ENCODE measurements at regions not wholly inside any gene's neighbourhood (a gene's known extent, or its start where the extent isn't known, plus 50 kb on each side); places are given as distances from the start of the nearest gene placed in this dataset.

DNA sequence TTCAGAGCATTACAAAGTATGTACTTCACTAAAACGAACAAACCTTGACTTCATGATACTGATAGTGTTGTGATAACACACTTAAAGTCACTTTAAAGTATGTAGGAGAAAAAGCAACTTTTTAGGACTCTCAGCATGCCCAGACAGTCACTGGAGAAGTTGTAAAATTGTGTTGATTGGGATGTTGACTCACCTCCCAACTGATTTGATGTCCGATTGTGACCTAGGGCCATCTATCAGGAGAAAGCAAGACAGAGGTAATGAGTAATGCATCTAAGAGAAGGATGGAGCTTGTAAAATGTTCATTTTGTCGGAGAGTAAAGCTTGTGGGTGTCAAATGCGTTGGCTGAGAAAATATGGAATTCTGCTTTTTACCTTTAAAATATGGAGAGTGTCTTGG, 135.4 kb upstream of the SEMA3D start:
- no peak for TF ChIP-seq ZNF274 (IDR thresholded peaks at IDR 0.05; ENCODE audit: borderline replicate concordance, extremely low read depth, low read length)
- TF ChIP-seq CREB1 (IDR thresholded peaks at IDR 0.05): no peak
- TF ChIP-seq CBX5 (IDR thresholded peaks at IDR 0.05; ENCODE audit: low read depth, low read length): no peak
- TF ChIP-seq EP300 (IDR thresholded peaks at IDR 0.05; ENCODE audit: borderline replicate concordance in 1 of 2, low read depth in 2 of 2, low read length in 2 of 2): no peak
- TF ChIP-seq RAD21 (IDR thresholded peaks at IDR 0.05 in 1 of 2, conservative IDR thresholded peaks at IDR 0.05 in 1 of 2; ENCODE audit: low read depth in 2 of 2, low read length in 2 of 2): no peak
- TF ChIP-seq, protein P1, sequence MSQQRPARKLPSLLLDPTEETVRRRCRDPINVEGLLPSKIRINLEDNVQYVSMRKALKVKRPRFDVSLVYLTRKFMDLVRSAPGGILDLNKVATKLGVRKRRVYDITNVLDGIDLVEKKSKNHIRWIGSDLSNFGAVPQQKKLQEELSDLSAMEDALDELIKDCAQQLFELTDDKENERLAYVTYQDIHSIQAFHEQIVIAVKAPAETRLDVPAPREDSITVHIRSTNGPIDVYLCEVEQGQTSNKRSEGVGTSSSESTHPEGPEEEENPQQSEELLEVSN (IDR thresholded peaks at IDR 0.05): no peak
- TF ChIP-seq YY1 (IDR thresholded peaks at IDR 0.05; ENCODE audit: low read depth, low read length): no peak
- TF ChIP-seq TAF7 (optimal IDR thresholded peaks at IDR 0.05; ENCODE audit: borderline replicate concordance, low read depth, low read length): no peak
- TF ChIP-seq POLR2A (IDR thresholded peaks at IDR 0.05; ENCODE audit: control extremely low read depth in 1 of 2, low read depth in 2 of 2, low read length in 2 of 2): no peak
- TF ChIP-seq CHD2 (IDR thresholded peaks at IDR 0.05; ENCODE audit: low read length): no peak
- no peak for TF ChIP-seq RFX5 (IDR thresholded peaks at IDR 0.05; ENCODE audit: borderline replicate concordance, low read depth, low read length)
- TF ChIP-seq, protein P2, sequence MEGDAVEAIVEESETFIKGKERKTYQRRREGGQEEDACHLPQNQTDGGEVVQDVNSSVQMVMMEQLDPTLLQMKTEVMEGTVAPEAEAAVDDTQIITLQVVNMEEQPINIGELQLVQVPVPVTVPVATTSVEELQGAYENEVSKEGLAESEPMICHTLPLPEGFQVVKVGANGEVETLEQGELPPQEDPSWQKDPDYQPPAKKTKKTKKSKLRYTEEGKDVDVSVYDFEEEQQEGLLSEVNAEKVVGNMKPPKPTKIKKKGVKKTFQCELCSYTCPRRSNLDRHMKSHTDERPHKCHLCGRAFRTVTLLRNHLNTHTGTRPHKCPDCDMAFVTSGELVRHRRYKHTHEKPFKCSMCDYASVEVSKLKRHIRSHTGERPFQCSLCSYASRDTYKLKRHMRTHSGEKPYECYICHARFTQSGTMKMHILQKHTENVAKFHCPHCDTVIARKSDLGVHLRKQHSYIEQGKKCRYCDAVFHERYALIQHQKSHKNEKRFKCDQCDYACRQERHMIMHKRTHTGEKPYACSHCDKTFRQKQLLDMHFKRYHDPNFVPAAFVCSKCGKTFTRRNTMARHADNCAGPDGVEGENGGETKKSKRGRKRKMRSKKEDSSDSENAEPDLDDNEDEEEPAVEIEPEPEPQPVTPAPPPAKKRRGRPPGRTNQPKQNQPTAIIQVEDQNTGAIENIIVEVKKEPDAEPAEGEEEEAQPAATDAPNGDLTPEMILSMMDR (IDR thresholded peaks at IDR 0.05; ENCODE audit: control extremely low read depth in 1 of 3, insufficient read depth in 1 of 3, low read depth in 1 of 3, low read length in 3 of 3): no peak
- TF ChIP-seq, protein P3, sequence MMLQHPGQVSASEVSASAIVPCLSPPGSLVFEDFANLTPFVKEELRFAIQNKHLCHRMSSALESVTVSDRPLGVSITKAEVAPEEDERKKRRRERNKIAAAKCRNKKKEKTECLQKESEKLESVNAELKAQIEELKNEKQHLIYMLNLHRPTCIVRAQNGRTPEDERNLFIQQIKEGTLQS (IDR thresholded peaks at IDR 0.05; ENCODE audit: insufficient read depth, low read depth, low read length): no peak

Data from H1 (cell line).